Glomerular visceral epithelial cell (primary cell): ENCODE measurements at regions not wholly inside any gene's neighbourhood (a gene's known extent, or its start where the extent isn't known, plus 50 kb on each side); places are given as distances from the start of the nearest gene placed in this dataset.
A peak's percentile ranks its signal among the peaks of the same experiment; 100 is the strongest.
"Not testable (repeated sequence)": the region's sequence is repeated elsewhere in the genome, so short reads cannot be mapped to it uniquely, and the experiment has no call there.

ENCODE experiments used
- DNase-seq: peaks from one replicate; pipeline ENCODE4 v3.0.0-alpha.2; 2016; ENCODE audit errors: extremely low spot score

- DNase-seq: no peak
These were observed 83.2 kb upstream of the MAP3K1 start for GRCh38 chr5:56732121-56732520.

- not testable (repeated sequence) for DNase-seq
These were observed 83.9 kb upstream of the MAP3K1 start for GRCh38 chr5:56731473-56731872.

DNA sequence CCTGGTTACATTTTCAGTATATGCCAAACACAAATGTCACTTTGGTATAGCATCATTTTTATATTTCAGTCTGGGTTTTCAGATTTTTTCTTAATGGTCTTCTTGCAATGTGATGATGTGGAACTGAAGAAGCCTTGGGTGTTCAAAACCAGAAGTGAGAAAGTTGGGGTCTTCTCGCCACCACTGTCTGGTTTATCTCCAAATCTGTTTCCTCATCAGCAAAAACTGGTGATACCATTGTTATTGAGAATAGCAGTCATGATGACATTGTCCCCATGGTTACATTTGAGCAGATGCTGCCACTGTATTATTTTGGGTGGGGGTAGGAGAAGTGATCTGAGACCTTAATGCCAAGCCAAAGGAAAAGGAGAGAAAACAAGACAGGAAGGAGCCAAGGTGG is 85.9 kb upstream of the MAP3K1 start:
- DNase-seq: no peak

DNA sequence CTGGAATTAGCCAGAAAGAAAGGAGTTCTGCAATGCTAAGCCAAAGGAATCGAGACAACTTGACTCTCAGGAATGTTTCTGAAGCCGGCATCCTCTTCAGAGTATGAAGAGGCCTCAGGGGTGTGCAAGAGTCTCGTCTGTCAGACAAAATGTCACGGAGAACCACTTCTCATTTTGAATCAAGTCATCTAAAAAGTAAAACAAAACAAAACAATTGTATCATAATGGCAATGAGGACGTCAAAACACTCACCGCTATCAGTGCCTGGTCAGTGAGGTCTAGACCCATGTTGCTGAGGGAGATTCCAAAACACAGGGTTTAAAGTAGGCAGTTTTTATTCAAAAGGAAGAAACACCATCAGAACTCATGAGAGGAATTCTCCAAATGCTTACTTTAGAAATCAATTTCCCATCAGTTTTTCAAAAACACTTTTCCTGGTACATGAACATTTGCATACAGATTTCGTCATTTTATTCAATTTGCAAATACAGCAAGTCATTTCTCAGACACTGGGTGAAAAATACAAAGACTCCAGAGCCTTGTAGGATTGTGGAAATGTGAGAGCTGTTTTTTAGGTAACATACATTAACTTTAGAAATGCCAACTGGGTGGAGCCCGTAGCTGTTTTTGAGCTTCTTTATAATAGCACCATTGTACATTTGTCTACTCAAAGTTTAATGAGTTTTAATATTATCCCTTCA is 89.5 kb upstream of the MAP3K1 start:
- no peak for DNase-seq

- not testable (repeated sequence) for DNase-seq
These were observed 90.5 kb upstream of the MAP3K1 start for GRCh38 chr5:56724857-56725256.

- no peak for DNase-seq
These were observed 93.0 kb upstream of the MAP3K1 start for GRCh38 chr5:56722317-56722716.

DNA sequence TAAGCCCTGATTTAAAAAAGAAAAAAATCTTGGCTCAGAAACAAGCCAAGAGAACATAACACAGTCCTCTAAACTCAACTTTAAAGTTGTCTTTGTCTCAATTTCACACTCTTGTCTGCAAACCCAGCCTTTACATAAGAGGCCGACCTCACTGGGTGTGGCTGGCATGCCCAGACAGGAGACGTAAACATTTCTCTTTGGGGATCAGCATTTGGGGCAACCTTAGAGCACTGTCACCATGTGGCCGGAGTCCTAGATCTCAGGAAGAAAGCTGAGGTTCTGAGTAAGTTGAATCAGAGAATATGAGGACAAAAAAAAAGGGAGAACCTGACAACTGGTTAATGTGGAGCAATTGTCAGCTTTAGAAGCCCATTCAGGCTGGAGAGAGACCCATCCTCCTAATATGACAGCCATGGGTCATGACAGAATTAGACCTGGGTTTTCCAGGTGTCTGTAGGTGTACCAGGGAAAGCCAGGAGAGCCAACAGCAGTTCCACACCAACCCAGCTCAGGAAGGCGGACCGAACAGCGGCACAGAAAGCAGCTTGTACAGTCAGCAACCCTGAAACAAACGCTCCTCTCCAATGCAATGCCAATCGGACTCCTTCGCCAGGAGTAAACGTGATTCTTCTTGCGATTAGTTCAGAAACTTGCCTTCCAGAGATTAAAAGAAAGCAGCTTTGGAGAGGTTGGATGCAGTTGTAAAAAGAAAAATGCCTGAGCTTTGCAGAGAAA is 97.9 kb upstream of the MAP3K1 start:
- no peak for DNase-seq

- no peak for DNase-seq
These were observed 99.4 kb upstream of the MAP3K1 start for GRCh38 chr5:56715986-56716385.

- DNase-seq: no peak
These were observed 102.3 kb upstream of the MAP3K1 start for GRCh38 chr5:56712895-56713591.

DNA sequence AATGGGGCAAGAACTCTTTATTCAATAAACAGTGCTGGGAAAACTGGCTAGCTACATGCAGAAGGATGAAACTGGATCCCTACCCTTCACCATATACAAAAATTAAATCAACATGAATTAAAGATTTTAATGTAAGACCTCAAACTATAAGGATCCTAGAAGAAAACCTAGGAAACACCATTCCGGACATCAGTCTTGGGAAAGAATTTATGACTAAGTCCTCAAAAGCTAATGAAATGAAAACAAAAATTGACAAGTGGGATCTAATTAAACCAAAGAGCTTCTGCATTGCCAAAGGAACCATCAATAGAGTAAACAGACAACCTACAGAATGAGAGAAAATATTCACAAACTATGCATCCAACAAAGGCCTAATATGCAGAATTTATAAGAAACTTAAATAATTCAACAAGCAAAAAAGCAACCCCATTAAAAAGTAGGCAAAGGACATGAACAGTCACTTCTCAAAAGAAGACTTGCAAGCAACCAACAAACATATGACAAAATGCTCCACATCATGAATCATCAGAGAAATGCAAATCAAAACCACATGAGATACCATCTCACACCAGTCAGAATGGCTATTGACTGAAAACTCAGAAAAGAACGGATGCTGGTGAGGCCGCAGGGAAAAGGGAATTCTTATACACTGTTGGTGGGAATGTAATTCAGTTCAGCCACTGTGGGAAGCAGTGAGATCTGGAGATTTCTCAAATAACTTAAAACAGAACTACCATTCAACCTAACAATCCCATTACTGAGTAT is 104.3 kb upstream of the MAP3K1 start:
- peak; percentile 13 for DNase-seq

DNA sequence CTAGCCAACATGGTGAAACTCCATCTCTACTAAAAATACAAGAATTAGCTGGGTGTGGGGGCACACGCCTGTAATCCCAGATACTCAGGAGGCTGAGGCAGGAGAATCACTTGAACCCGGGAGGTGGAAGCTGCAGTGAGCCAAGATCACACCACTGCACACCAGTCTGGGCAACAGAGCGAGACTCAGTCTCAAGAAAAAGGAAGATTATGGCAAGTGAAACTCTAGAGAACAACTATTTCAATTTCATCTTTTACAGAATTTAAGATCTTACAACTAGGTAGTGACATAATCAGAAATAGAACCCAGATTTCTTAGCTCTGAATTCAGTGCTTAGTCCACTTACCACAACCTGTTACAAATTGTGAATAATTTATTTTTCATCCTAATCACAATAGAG is 108.8 kb upstream of the MAP3K1 start:
- DNase-seq: no peak

DNA sequence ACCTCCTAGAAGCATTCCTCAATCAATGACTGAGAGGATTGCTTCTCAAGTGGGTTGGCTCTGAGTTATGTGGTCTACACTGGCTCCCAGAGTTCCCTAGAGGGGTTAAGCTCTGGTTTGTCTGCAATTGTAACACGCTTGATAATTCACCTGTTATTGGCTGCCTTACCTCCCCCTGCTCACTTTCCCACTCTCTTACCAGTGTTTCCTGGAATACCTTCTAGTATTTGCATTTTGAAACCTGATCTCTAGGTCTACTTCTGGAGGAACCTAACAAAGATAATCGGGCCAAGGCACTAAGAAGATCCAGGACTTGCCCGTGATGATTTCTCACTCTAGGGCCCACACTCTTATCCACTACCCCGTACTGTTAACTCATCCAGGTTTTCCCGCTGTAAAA is 110.1 kb upstream of the MAP3K1 start:
- DNase-seq: no peak

GRCh38 chr5:56703952-56704351 is 111.4 kb upstream of the MAP3K1 start:
- DNase-seq: no peak

DNA sequence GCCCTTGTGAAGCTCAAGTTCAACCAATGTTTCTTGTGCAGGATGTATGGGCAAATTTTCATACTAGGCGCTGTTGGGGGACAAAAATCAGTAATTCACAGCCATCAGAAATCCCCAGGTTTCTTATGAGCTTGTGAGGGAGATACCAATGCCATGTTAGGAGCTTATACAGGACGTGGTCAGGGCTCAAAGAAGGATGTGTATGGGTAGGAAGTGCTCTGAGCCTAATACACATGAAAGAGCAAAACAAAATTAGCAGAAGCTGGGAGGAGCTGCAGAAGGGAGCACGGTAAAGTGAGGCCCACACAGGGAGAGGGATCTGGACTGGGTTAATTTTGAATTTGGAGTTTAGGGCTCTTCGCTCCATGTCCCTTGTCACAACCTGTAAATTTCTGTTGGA is 114.6 kb upstream of the MAP3K1 start:
- no peak for DNase-seq

DNA sequence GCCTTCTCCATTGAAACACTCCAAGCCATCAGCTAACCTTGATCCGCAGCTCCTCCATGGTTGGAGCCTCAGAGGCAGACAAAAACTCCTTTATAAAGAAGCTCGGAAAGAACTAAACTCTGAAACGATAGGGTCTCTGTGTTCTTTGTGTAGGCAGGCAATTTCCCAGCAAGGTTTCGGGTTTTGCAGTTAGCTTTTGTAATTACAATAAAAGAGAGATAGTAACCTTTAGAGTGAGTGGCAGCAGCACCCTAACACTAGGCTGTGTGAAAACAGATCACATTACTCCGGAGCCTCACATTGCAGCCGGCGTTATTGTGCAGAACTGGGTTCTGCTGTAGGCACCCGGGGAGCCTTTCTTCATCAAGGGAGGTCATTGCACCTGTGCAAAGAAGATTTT is 115.8 kb upstream of the MAP3K1 start:
- no peak for DNase-seq

- DNase-seq: no peak
These were observed 116.6 kb upstream of the MAP3K1 start for GRCh38 chr5:56698463-56699381.

- DNase-seq: peak; percentile 4
These were observed 118.4 kb upstream of the MAP3K1 start for GRCh38 chr5:56696900-56697299.

GRCh38 chr5:56693220-56693579 is 122.1 kb upstream of the MAP3K1 start:
- no peak for DNase-seq

- no peak for DNase-seq
These were observed 122.8 kb upstream of the MAP3K1 start for GRCh38 chr5:56692359-56693219.

- no peak for DNase-seq
These were observed 126.9 kb upstream of the MAP3K1 start for GRCh38 chr5:56688402-56688801.
